GM12874 (cell line): ENCODE measurements at regions not wholly inside any gene's neighbourhood (a gene's known extent, or its start where the extent isn't known, plus 50 kb on each side); places are given as distances from the start of the nearest gene placed in this dataset.

Experiments used
- TF ChIP-seq, protein P1 (sequence below): IDR thresholded peaks from 2 replicates; pipeline ENCODE4 v1.5.1; 2011; ENCODE audit warnings: low read depth, mild to moderate bottlenecking, control low read depth, low read length, moderate library complexity; ENCODE audit not compliant: insufficient read depth

DNA sequence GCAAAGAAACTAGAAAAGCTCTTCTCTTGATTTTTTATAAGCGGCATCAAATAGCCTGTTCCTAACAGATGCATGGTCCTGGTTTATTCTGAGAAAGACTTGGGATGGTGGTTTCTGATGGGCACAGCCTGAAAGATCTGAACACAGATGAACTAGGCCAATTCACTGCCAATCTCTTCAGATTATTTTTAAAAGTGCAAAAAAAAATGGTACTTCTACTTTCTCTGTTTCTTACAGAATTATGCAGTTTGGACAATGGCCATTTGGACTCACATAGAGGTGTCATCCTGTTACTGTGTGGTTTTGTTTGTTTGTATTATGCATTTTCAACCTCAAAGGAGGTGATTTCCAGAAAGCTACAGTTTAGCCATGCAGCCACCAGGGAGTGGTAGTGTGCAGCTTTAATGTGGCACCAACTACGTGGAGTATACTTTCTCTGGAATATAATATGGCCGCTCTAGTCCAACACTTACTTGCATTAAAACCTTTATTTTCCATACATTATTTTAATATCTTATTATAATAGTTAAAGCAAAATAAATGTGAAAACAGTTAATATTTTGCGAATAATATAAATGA is 469.8 kb upstream of the KIRREL3 start:
- TF ChIP-seq, protein P1, sequence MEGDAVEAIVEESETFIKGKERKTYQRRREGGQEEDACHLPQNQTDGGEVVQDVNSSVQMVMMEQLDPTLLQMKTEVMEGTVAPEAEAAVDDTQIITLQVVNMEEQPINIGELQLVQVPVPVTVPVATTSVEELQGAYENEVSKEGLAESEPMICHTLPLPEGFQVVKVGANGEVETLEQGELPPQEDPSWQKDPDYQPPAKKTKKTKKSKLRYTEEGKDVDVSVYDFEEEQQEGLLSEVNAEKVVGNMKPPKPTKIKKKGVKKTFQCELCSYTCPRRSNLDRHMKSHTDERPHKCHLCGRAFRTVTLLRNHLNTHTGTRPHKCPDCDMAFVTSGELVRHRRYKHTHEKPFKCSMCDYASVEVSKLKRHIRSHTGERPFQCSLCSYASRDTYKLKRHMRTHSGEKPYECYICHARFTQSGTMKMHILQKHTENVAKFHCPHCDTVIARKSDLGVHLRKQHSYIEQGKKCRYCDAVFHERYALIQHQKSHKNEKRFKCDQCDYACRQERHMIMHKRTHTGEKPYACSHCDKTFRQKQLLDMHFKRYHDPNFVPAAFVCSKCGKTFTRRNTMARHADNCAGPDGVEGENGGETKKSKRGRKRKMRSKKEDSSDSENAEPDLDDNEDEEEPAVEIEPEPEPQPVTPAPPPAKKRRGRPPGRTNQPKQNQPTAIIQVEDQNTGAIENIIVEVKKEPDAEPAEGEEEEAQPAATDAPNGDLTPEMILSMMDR = peak; percentile 44; the same call in 1 of the 2 replicates

DNA sequence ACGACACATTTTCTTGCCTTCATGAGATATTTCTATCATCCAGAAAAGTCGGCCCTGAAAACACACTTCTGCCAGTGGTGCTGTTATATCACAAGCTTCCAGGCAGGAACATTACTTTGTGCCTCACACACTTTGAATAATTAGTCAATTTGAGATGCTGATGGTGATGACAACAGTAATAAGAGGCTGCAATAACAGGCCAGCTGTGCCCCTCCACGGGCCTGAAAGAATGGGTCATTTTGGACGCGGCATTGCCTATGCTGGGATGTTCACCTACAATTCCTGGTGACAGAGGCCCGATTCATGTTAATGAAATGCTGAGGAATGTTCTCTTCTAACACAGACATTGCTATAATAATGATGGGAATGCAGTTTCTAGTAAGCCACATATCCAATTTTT is 463.8 kb upstream of the KIRREL3 start:
- TF ChIP-seq, protein P1 = no peak

DNA sequence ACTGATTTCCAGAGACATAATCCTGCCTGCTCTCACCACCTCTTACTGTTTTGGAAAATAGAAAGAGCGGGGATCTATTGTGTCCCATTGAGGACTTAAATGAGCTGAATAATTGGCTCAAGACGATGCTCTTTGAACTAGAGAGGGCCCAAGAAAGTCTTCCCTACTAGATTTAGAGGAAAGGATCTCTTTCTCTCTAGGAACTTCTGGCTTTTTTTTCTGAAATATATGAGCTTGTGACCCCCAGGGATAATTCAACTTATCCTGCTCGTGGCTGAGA is 461.4 kb upstream of the KIRREL3 start:
- TF ChIP-seq, protein P1 = no peak

DNA sequence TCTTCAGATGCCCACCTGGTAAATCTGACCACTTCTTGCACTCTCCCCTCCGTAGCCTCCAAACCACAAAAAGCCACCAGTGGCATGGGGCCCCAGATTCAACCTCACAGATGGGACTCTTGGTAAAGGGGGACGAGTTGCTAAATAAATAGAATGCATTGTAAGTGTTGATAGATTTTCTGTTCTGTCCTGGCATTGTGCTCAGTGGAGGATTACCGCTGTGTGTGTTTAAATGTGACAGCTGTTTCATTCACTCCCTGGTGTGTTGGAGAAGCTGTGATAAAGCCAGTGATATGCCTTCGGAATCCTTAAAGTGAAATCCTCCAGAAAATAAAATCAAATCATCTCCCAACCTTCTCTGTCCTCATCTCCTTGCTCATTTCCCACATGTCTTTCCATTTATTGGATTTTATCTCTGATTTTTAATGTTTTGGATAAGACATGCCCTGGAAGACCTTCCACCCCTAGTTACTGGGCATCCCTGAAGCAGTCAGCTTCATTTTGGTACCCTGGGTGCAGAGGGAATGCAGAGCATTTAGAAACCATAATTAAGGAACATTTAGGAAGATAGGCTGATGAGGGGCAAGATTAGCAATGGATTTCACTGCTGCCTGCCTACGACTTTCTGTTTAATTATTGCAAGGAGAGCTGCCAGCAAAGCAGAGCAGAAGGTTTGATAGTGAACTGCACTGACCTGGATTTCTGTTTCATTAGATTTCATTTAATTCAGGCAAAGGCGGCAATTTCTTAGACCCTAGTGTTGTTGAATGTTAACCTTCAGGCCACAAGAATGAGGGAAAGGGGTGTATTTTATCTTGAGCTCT is 460.9 kb upstream of the KIRREL3 start:
- TF ChIP-seq, protein P1 = no peak

DNA sequence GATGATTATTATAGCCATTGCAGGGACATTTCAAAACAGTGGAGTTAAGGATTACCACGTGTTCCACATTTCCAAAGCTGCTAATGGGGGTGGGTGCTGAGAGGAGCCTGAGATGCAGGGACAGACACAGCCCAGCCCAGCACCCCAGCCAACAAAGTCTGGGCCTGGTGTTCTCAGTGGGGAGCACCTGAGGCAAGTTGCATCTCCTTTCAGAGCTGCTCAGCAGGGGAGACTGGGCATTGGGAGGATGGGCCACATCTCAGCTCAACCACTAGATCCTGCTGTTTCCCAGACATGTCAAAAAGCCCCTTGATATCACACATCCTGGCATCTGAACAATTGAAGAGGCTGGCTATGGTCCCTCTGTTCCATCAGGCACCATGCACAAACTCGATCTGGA is 458.0 kb upstream of the KIRREL3 start:
- TF ChIP-seq, protein P1 = no peak

DNA sequence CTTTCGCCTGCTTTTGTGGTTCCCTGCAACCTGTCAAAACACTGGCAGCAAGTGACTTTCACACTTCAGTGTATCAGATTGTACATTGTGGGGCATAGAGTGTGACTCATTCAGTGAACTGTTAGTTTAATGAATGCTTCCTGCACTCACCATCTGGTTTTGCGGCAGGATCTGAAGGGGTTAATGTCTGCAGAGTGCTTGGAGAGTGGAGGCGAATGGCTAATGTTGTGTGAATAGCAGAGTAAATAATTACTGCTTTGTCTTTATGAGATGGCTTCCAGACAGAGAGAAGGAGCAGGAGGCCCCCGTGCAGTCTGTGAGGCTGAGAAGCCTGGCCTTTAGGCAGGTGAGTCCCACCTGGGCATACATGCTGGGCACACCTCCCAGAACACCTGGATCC is 454.3 kb upstream of the KIRREL3 start:
- TF ChIP-seq, protein P1 = no peak

DNA sequence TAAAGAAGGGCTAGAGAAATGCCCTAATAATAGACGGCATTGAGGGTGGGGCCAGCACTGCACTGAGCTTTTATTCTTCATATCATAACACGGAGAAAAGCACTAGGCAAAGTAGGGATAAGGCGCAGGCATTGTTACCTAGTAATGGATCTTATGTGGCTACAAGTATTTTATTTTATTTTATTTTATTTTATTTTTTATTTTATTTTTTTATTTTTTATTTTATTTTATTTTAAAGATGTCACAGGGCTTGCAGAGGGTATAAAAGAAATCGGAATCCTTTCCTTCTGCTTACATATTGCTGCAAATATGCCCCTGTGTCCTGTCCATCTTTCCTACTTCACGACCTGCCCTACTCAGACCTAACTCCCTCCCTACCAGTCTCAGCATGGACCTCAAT is 452.0 kb upstream of the KIRREL3 start:
- TF ChIP-seq, protein P1 = no peak
